ENCODE measurements at regions not wholly inside any gene's neighbourhood (a gene's known extent, or its start where the extent isn't known, plus 50 kb on each side); places are given as distances from the start of the nearest gene placed in this dataset.

DNA sequence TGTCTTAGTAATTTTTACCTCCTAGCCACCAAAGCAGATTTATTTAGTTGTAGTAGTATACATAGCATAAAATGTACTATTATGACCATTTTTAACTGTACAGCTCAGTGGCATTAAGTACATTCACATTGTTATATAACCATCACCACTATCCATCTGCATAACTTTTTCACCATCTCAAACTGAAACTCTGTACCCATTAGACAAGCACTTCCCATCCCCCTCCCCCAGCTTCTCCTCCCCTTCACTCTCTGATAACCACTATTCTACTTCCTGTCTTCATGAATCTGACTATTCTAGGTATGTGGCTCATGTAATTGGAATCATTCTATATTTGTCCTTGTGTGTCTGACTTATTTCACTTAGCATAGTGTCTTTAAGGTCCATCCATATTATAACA, 71.9 kb downstream of the MRPL32 start:
- TF ChIP-seq, protein P1, sequence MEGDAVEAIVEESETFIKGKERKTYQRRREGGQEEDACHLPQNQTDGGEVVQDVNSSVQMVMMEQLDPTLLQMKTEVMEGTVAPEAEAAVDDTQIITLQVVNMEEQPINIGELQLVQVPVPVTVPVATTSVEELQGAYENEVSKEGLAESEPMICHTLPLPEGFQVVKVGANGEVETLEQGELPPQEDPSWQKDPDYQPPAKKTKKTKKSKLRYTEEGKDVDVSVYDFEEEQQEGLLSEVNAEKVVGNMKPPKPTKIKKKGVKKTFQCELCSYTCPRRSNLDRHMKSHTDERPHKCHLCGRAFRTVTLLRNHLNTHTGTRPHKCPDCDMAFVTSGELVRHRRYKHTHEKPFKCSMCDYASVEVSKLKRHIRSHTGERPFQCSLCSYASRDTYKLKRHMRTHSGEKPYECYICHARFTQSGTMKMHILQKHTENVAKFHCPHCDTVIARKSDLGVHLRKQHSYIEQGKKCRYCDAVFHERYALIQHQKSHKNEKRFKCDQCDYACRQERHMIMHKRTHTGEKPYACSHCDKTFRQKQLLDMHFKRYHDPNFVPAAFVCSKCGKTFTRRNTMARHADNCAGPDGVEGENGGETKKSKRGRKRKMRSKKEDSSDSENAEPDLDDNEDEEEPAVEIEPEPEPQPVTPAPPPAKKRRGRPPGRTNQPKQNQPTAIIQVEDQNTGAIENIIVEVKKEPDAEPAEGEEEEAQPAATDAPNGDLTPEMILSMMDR (IDR thresholded peaks at IDR 0.05) = no peak
- no peak for TF ChIP-seq POLR2A (IDR thresholded peaks at IDR 0.05)

All from adrenal gland (tissue), 5 donors.